ENCODE measurements at regions not wholly inside any gene's neighbourhood (a gene's known extent, or its start where the extent isn't known, plus 50 kb on each side); places are given as distances from the start of the nearest gene placed in this dataset.

DNA sequence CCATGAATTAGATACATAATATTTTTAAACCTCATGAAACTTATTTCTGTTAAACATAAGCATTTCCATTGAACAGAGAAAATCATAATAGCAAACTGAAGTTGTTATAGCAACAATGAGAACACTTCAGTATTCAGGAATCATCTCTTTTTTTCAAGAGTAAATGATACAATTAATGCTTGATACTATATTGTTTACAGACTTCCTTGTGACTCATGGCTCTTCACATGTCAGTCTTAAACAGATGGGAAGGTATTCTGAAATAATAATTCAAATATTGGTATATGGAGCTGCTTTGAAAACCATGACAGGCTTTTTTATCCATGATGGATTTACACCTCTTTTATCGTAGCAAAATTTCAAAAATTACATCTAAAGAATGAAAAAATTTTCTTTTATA, 226.5 kb upstream of the RBMS1 start:
- Mint-ChIP-seq H3K36me3 (no peaks in the 10 kb centered on the region), H3K9me3 (no peaks in the 10 kb centered on the region), H3K27me3 (ENCODE audit: low read depth in 2 of 2) (peaks cover 11 to 14% of the 10 kb centered on the region in 2 donors), H3K4me1 (no peaks in the 10 kb centered on the region), H3K4me3 (no peak overlapping the region), H3K27ac (no peak overlapping the region)
- H3K27ac ChIP-seq (ENCODE audit: low read length), result no peak overlapping the region
- no CpG with 5 or more reads among the region's 1 CpG for WGBS (ENCODE audit: insufficient coverage)
- intact Hi-C loops (cut with micrococcal nuclease), result no loop called here
- H3K9me3 ChIP-seq (ENCODE audit: control insufficient read depth, insufficient read depth, low read length), result no peaks in the 10 kb centered on the region
- H3K36me3 ChIP-seq (ENCODE audit: control insufficient read depth, insufficient read depth, low read length), result no peaks in the 10 kb centered on the region
- TF ChIP-seq, protein P1, sequence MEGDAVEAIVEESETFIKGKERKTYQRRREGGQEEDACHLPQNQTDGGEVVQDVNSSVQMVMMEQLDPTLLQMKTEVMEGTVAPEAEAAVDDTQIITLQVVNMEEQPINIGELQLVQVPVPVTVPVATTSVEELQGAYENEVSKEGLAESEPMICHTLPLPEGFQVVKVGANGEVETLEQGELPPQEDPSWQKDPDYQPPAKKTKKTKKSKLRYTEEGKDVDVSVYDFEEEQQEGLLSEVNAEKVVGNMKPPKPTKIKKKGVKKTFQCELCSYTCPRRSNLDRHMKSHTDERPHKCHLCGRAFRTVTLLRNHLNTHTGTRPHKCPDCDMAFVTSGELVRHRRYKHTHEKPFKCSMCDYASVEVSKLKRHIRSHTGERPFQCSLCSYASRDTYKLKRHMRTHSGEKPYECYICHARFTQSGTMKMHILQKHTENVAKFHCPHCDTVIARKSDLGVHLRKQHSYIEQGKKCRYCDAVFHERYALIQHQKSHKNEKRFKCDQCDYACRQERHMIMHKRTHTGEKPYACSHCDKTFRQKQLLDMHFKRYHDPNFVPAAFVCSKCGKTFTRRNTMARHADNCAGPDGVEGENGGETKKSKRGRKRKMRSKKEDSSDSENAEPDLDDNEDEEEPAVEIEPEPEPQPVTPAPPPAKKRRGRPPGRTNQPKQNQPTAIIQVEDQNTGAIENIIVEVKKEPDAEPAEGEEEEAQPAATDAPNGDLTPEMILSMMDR (IDR thresholded peaks at IDR 0.05), result no peak
- DNase-seq (no peak), ATAC-seq (no peak)
- H3K4me3 ChIP-seq (ENCODE audit: low read length), result no peak overlapping the region
- no peaks in the 10 kb centered on the region for H3K4me1 ChIP-seq (ENCODE audit: control insufficient read depth, insufficient read depth, low read length)
- H3K27me3 ChIP-seq (ENCODE audit: control insufficient read depth, insufficient read depth, low read length), result no peaks in the 10 kb centered on the region

DNA sequence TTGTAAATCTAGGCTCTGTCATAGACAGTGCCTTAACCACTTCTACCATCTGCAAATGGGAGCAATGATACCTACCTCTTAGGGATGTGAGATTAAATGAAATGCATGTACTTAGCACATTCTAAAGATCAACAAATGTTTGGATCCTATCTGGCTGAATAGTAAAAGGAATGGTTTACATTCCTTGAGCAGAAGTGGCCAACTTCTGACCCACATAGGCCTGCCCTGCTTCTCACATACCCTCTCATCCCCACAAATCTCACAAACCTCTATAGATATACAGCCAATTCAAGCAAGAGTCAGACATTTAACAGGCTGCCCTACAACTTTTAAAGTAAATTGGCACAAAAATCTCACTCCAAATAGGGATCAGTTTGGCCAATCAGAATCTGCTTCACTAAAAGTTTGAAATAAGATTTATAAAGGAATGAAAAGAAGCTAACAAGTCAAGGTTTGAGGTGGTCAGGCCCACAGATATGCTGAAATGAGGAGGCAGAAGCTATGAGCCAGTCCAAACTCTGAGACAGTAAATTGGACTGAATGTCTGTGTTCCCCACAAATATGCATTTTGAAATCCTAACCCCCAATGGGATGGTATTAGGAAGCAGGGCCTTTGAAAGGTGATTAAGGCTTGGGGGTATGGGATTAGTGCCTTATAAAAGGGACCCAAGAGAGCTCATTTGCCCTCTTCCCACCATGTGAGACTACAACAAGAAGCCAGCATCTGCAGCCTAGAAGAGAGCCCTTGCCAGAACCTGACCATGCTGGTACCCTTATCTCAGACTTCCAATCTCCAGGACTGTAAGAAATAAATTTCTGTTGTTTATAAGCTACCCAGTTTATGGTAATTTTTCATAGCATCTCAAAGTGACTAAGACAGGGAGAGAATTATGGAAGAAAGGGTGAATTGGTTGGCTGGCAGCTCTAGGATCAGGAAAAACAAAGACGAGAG, 227.8 kb upstream of the RBMS1 start:
- no peak overlapping the region for H3K27ac Mint-ChIP-seq

DNA sequence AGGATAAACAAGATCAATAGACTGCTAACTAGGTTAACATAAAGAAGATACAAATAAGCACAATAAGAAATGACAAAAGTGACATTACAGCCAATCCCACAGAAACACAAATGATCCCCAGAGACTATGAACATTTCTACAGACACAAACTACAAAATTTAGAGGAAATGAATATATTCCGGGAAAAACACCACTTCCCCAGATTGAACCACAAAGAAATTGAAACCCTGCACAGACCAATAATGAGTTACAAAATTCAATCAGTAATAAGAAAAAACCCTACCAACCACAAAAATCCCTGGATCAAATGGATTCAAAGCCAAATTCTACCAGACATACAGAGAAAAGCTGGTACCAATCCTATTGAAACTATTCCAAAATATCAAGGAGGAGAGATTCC, 232.4 kb upstream of the RBMS1 start:
- Histone ChIP-seq H3K36me3 (ENCODE audit: control insufficient read depth, insufficient read depth, low read length) (no peaks in the 10 kb centered on the region), H3K27ac (ENCODE audit: low read length) (no peak overlapping the region), H3K9me3 (ENCODE audit: control insufficient read depth, insufficient read depth, low read length) (no peaks in the 10 kb centered on the region), H3K4me1 (ENCODE audit: control insufficient read depth, insufficient read depth, low read length) (no peaks in the 10 kb centered on the region), H3K4me3 (ENCODE audit: low read length) (no peak overlapping the region), H3K27me3 (ENCODE audit: control insufficient read depth, insufficient read depth, low read length) (no peaks in the 10 kb centered on the region)
- ATAC-seq (no peak), DNase-seq (no peak)
- Mint-ChIP-seq H3K27ac (no peak overlapping the region), H3K27me3 (ENCODE audit: low read depth in 2 of 2) (peaks cover 0 to 12% of the 10 kb centered on the region in 2 donors), H3K9me3 (no peaks in the 10 kb centered on the region), H3K4me1 (no peaks in the 10 kb centered on the region), H3K4me3 (no peak overlapping the region), H3K36me3 (peaks cover 12% of the 10 kb centered on the region)
- TF ChIP-seq, protein P1 (IDR thresholded peaks at IDR 0.05), result no peak
- intact Hi-C loops (cut with micrococcal nuclease), result no loop called here
- 40% methylated on average over 1 of the region's 1 CpG for WGBS (ENCODE audit: insufficient coverage)

More for the DNA sequence above, 227.8 kb upstream of the RBMS1 start:
- H3K4me3 ChIP-seq (ENCODE audit: low read length), result no peak overlapping the region
- ATAC-seq (no peak), DNase-seq (no peak)
- Mint-ChIP-seq H3K36me3 (peaks cover 8% of the 10 kb centered on the region), H3K4me3 (no peak overlapping the region), H3K27me3 (ENCODE audit: low read depth in 2 of 2) (peaks cover 7 to 14% of the 10 kb centered on the region in 2 donors), H3K9me3 (no peaks in the 10 kb centered on the region), H3K4me1 (no peaks in the 10 kb centered on the region)
- intact Hi-C loops (cut with micrococcal nuclease), result no loop called here
- TF ChIP-seq, protein P1 (IDR thresholded peaks at IDR 0.05), result no peak
- H3K27me3 ChIP-seq (ENCODE audit: control insufficient read depth, insufficient read depth, low read length), result no peaks in the 10 kb centered on the region
- no peaks in the 10 kb centered on the region for H3K9me3 ChIP-seq (ENCODE audit: control insufficient read depth, insufficient read depth, low read length)
- 87% methylated on average over 1 of the region's 1 CpG for WGBS (ENCODE audit: insufficient coverage)
- H3K27ac ChIP-seq (ENCODE audit: low read length), result no peak overlapping the region
- no peaks in the 10 kb centered on the region for H3K4me1 ChIP-seq (ENCODE audit: control insufficient read depth, insufficient read depth, low read length)
- H3K36me3 ChIP-seq (ENCODE audit: control insufficient read depth, insufficient read depth, low read length), result no peaks in the 10 kb centered on the region

Data from natural killer cell (primary cell).